OCI-LY7 (cell line): ENCODE measurements at regions not wholly inside any gene's neighbourhood (a gene's known extent, or its start where the extent isn't known, plus 50 kb on each side); places are given as distances from the start of the nearest gene placed in this dataset.

Source experiments
- CTCF ChIP-seq: fragments of 200-600 bp; sonication (generic); conservative IDR thresholded peaks from 2 replicates; pipeline ENCODE4 v1.5.1; 2014; ENCODE audit warnings: mild to moderate bottlenecking, antibody characterized with exemption, low read length, moderate library complexity, mixed read lengths
- EZH2phosphoT487 ChIP-seq: fragments of 200-600 bp; sonication (generic); IDR thresholded peaks from 2 replicates; pipeline ENCODE4 v1.6.1; 2018; ENCODE audit warnings: low read depth, borderline replicate concordance, mild to moderate bottlenecking, mixed run types, antibody characterized with exemption, low read length, moderate library complexity, mixed read lengths

GRCh38 chr14:34003082-34003668 is 52.3 kb upstream of the EGLN3 start:
- no peak for TF ChIP-seq CTCF
- TF ChIP-seq EZH2phosphoT487: no peak
